Colonic mucosa (tissue), 4 donors: ENCODE measurements at regions not wholly inside any gene's neighbourhood (a gene's known extent, or its start where the extent isn't known, plus 50 kb on each side); places are given as distances from the start of the nearest gene placed in this dataset.

Experiments used
- DNase-seq: peaks from one replicate; pipeline ENCODE4 v3.0.0-alpha.2; 2020
- H3K27ac ChIP-seq: fragments of 200-600 bp; one replicate; pipeline ENCODE4 v1.8.0; 2021
- H3K27me3 ChIP-seq: fragments of 200-600 bp; one replicate; pipeline ENCODE4 v1.8.0; 2021
- H3K36me3 ChIP-seq: fragments of 200-600 bp; one replicate; pipeline ENCODE4 v1.8.0; 2021
- H3K4me1 ChIP-seq: fragments of 200-600 bp; one replicate; pipeline ENCODE4 v1.8.0; 2021; ENCODE audit warnings: mild to moderate bottlenecking
- H3K4me3 ChIP-seq: fragments of 200-600 bp; one replicate; pipeline ENCODE4 v1.8.0; 2021
- H3K9ac ChIP-seq, 2 donors: one replicate each; pipeline ENCODE4 v1.7.0; 2013; ENCODE audit warnings: control low read depth in 2 of 2, low read depth in 2 of 2, low read length in 2 of 2
- H3K9me3 ChIP-seq: fragments of 200-600 bp; one replicate; pipeline ENCODE4 v1.8.0; 2021
- CTCF ChIP-seq: fragments of 200-600 bp; IDR thresholded peaks from one replicate; pipeline ENCODE4 v1.8.0; 2022; ENCODE audit warnings: antibody characterized with exemption, mild to moderate bottlenecking
- intact Hi-C: fragments of 100-400 bp; cut with DNase I; formaldehyde crosslinking; loops from one replicate; pipeline ENCODE4 v1.14.1; 2022
- donor health status: healthy.
- donor health status: DM: no; HTN: no; CAD: no.
- donor health status: DM: no; HTN: no; CAD: no.

- Histone ChIP-seq H3K4me1 (no peaks in the 10 kb centered on the region), H3K9me3 (no peaks in the 10 kb centered on the region), H3K27ac (no peak overlapping the region), H3K27me3 (no peaks in the 10 kb centered on the region), H3K4me3 (no peak overlapping the region), H3K36me3 (no peaks in the 10 kb centered on the region), H3K9ac (no peak overlapping the region)
- DNase-seq: no peak
- intact Hi-C loops: no loop called here
- no peak for TF ChIP-seq CTCF
Observed at GRCh38 chr9:99509065-99509745, 287.1 kb downstream of the SEC61B start.

GRCh38 chr9:99509900-99510535 is 287.9 kb downstream of the SEC61B start:
- no peak for DNase-seq
- no peaks in the 10 kb centered on the region for H3K36me3 ChIP-seq
- no peaks in the 10 kb centered on the region for H3K27me3 ChIP-seq
- H3K9me3 ChIP-seq: no peaks in the 10 kb centered on the region
- H3K27ac ChIP-seq: no peak overlapping the region
- TF ChIP-seq CTCF: no peak
- no peaks in the 10 kb centered on the region for H3K4me1 ChIP-seq
- H3K9ac ChIP-seq: no peak overlapping the region
- no peak overlapping the region for H3K4me3 ChIP-seq
- intact Hi-C loops: no loop called here

GRCh38 chr9:99511723-99512122 is 289.6 kb downstream of the SEC61B start:
- no peak overlapping the region for H3K27ac ChIP-seq
- no peaks in the 10 kb centered on the region for H3K36me3 ChIP-seq
- intact Hi-C loops: no loop called here
- H3K4me3 ChIP-seq: no peak overlapping the region
- no peaks in the 10 kb centered on the region for H3K27me3 ChIP-seq
- no peak for TF ChIP-seq CTCF
- H3K4me1 ChIP-seq: no peaks in the 10 kb centered on the region
- no peaks in the 10 kb centered on the region for H3K9me3 ChIP-seq
- H3K9ac ChIP-seq: no peak overlapping the region
- DNase-seq: no peak

DNA sequence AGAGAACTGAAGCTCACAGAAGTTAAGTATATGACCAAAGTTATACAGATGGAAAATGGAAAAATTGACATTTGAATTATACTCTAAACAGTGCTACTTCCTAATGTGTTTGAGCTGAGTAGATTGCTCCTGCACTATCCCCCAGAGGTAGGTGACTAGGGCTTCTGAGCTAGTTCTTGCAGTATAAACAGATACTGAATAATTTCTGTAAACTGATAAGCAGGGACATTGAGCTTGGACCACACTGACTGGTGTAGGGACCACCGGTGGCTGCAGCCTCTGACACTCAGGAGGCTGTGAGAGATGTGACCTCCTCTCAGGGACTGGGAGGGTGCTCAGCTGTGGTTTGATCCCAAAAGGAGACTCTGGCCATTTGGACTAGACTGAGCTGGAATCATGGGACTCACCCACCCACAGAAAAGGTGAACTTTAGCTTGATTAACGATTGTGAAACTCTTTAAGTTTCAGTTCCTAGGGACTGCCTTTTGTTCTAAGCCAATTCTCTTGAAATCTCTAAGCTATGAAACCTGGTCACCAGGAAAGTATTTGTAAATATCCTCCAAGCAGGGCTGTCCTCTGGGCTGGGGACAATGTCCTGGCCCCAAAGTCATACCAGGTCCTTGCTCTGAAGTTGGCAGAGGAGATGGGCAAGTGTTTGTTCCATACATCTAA is 291.5 kb downstream of the SEC61B start:
- no peak overlapping the region for H3K9ac ChIP-seq
- no peak overlapping the region for H3K27ac ChIP-seq
- H3K4me3 ChIP-seq: no peak overlapping the region
- H3K9me3 ChIP-seq: no peaks in the 10 kb centered on the region
- H3K36me3 ChIP-seq: no peaks in the 10 kb centered on the region
- no peaks in the 10 kb centered on the region for H3K4me1 ChIP-seq
- DNase-seq: no peak
- no peak for TF ChIP-seq CTCF
- no peaks in the 10 kb centered on the region for H3K27me3 ChIP-seq
- intact Hi-C loops: no loop called here

DNA sequence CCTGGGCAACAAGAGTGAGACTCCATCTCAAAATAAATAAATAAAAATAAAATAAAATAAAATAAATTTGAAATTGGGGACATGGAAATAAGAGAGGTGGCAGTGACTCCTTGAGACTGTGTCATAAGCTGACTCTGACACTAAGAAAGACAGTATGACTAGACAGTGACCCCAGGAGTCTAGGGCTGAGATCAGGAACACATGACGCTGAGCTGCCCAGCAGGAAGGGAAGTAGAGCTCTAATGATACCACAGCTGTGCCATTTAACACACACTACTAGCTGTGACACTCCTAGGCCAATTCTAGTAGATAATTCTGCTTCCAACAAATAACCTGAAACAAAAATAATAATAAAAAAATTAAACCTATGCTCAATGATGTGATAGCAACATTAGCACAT is 293.0 kb downstream of the SEC61B start:
- intact Hi-C loops: no loop called here
- H3K9ac ChIP-seq: no peak overlapping the region
- TF ChIP-seq CTCF: no peak
- no peaks in the 10 kb centered on the region for H3K36me3 ChIP-seq
- no peak overlapping the region for H3K27ac ChIP-seq
- no peaks in the 10 kb centered on the region for H3K4me1 ChIP-seq
- H3K27me3 ChIP-seq: no peaks in the 10 kb centered on the region
- no peaks in the 10 kb centered on the region for H3K9me3 ChIP-seq
- DNase-seq: no peak
- H3K4me3 ChIP-seq: no peak overlapping the region
